H7 (cell line): ENCODE measurements at regions not wholly inside any gene's neighbourhood (a gene's known extent, or its start where the extent isn't known, plus 50 kb on each side); places are given as distances from the start of the nearest gene placed in this dataset.

Experiments
- DNase-seq: peaks from one replicate; pipeline ENCODE4 v3.0.0; 2012
- H3K27me3 ChIP-seq: 2 replicates; pipeline ENCODE4 v1.6.0; 2011; ENCODE audit warnings: mild to moderate bottlenecking, low read length; ENCODE audit not compliant: control insufficient read depth, insufficient read depth
- H3K36me3 ChIP-seq: replicated peaks from 2 replicates; pipeline ENCODE4 v1.5.1; 2011; ENCODE audit warnings: low read length; ENCODE audit not compliant: control insufficient read depth, insufficient read depth
- H3K4me3 ChIP-seq: 2 replicates; pipeline ENCODE4 v1.5.1; 2011; ENCODE audit warnings: low read depth, mild to moderate bottlenecking, control low read depth, low read length, moderate library complexity; ENCODE audit not compliant: insufficient read depth

- Histone ChIP-seq H3K4me3 (no peak overlapping the region), H3K36me3 (no peaks in the 10 kb centered on the region), H3K27me3 (no peaks in the 10 kb centered on the region)
- DNase-seq: no peak
Measured at GRCh38 chr13:109355875-109356434, 430.4 kb downstream of the IRS2 start.

- DNase-seq: no peak
- Histone ChIP-seq H3K27me3 (no peaks in the 10 kb centered on the region), H3K36me3 (no peaks in the 10 kb centered on the region), H3K4me3 (no peak overlapping the region)
Measured at GRCh38 chr13:109355166-109355565, 431.2 kb downstream of the IRS2 start.

GRCh38 chr13:109351236-109351635 is 435.1 kb downstream of the IRS2 start:
- Histone ChIP-seq H3K4me3 (no peak overlapping the region), H3K27me3 (no peaks in the 10 kb centered on the region), H3K36me3 (no peaks in the 10 kb centered on the region)
- no peak for DNase-seq

GRCh38 chr13:109348519-109349258 is 437.7 kb downstream of the IRS2 start:
- no peaks in the 10 kb centered on the region for H3K36me3 ChIP-seq
- no peaks in the 10 kb centered on the region for H3K27me3 ChIP-seq
- H3K4me3 ChIP-seq: no peak overlapping the region
- no peak for DNase-seq

- no peak overlapping the region for H3K4me3 ChIP-seq
Measured at GRCh38 chr13:109346060-109346459, 440.3 kb downstream of the IRS2 start.

GRCh38 chr13:109345433-109345941 is 440.9 kb downstream of the IRS2 start:
- Histone ChIP-seq H3K36me3 (no peaks in the 10 kb centered on the region), H3K4me3 (no peak overlapping the region), H3K27me3 (no peaks in the 10 kb centered on the region)
- no peak for DNase-seq

More at GRCh38 chr13:109346060-109346459, 440.3 kb downstream of the IRS2 start:
- DNase-seq: no peak
- Histone ChIP-seq H3K27me3 (no peaks in the 10 kb centered on the region), H3K36me3 (no peaks in the 10 kb centered on the region)

- no peak for DNase-seq
- no peaks in the 10 kb centered on the region for H3K36me3 ChIP-seq
- no peak overlapping the region for H3K4me3 ChIP-seq
- H3K27me3 ChIP-seq: no peaks in the 10 kb centered on the region
Measured at GRCh38 chr13:109344552-109345157, 441.7 kb downstream of the IRS2 start.

GRCh38 chr13:109336730-109337129 is 449.7 kb downstream of the IRS2 start:
- H3K27me3 ChIP-seq: no peaks in the 10 kb centered on the region
- no peak for DNase-seq

GRCh38 chr13:109333893-109334651 is 452.3 kb downstream of the IRS2 start:
- DNase-seq: no peak
- Histone ChIP-seq H3K4me3 (no peak overlapping the region), H3K27me3 (no peaks in the 10 kb centered on the region), H3K36me3 (no peaks in the 10 kb centered on the region)

More at GRCh38 chr13:109336730-109337129, 449.7 kb downstream of the IRS2 start:
- Histone ChIP-seq H3K36me3 (no peaks in the 10 kb centered on the region), H3K4me3 (no peak overlapping the region)

GRCh38 chr13:109332506-109333499 is 453.6 kb downstream of the IRS2 start:
- Histone ChIP-seq H3K36me3 (no peaks in the 10 kb centered on the region), H3K27me3 (no peaks in the 10 kb centered on the region), H3K4me3 (no peak overlapping the region)
- DNase-seq: no peak

GRCh38 chr13:109331898-109332297 is 454.5 kb downstream of the IRS2 start:
- Histone ChIP-seq H3K36me3 (no peaks in the 10 kb centered on the region), H3K4me3 (no peak overlapping the region), H3K27me3 (no peaks in the 10 kb centered on the region)
- no peak for DNase-seq

- Histone ChIP-seq H3K27me3 (no peaks in the 10 kb centered on the region), H3K36me3 (no peaks in the 10 kb centered on the region), H3K4me3 (no peak overlapping the region)
- DNase-seq: no peak
Measured at GRCh38 chr13:109331011-109331433, 455.4 kb downstream of the IRS2 start.

- Histone ChIP-seq H3K27me3 (no peaks in the 10 kb centered on the region), H3K36me3 (no peaks in the 10 kb centered on the region), H3K4me3 (no peak overlapping the region)
- no peak for DNase-seq
Measured at GRCh38 chr13:109330123-109330522, 456.3 kb downstream of the IRS2 start.
